Keratinocyte (primary cell): ENCODE measurements at regions not wholly inside any gene's neighbourhood (a gene's known extent, or its start where the extent isn't known, plus 50 kb on each side); places are given as distances from the start of the nearest gene placed in this dataset.

ENCODE experiments used
- DNase-seq: peaks from one replicate; pipeline ENCODE4 v3.0.0-alpha.2; 2011; ENCODE audit warnings: low read depth, missing footprints, low spot score
- FAIRE-seq: peaks from 2 replicates; lab custom pipeline; 2011; peaks lifted over from hg19 to GRCh38; lab: Jason Lieb, UNC
- H2AFZ ChIP-seq: 2 replicates; pipeline ENCODE4 v1.6.0; 2012; ENCODE audit warnings: low read length, control low read depth, inconsistent platforms; ENCODE audit not compliant: control insufficient read depth
- H3K27ac ChIP-seq: 2 replicates; pipeline ENCODE4 v1.5.1; 2011; ENCODE audit warnings: low read length; ENCODE audit not compliant: control insufficient read depth, insufficient read depth
- H3K27me3 ChIP-seq: 3 replicates; pipeline ENCODE4 v1.6.0; 2011; ENCODE audit warnings: low read length; ENCODE audit not compliant: control insufficient read depth, insufficient read depth; ENCODE audit errors: extremely low read depth
- H3K36me3 ChIP-seq, 2 experiments: 2 replicates in 1 of 2; 3 replicates in 1 of 2; pipeline ENCODE4 v1.5.1; 2011; ENCODE audit warnings: low read length in 2 of 2, mild to moderate bottlenecking in 1 of 2; ENCODE audit not compliant: control insufficient read depth in 2 of 2, insufficient read depth in 2 of 2; ENCODE audit errors: extremely low read depth in 1 of 2
- H3K4me1 ChIP-seq: 3 replicates; pipeline ENCODE4 v1.5.1; 2011; ENCODE audit warnings: low read length; ENCODE audit not compliant: control insufficient read depth, insufficient read depth; ENCODE audit errors: extremely low read depth
- H3K4me2 ChIP-seq: 3 replicates; pipeline ENCODE4 v1.6.0; 2011; ENCODE audit warnings: low read depth, low read length; ENCODE audit not compliant: control insufficient read depth, insufficient read depth; ENCODE audit errors: extremely low read depth
- H3K4me3 ChIP-seq, 3 experiments: fragments of 200-600 bp in 1 of 3; sonication (generic) in 1 of 3; 2 replicates in 2 of 3; 3 replicates in 1 of 3; pipeline ENCODE4 v1.5.1; 2011 to 2016; ENCODE audit warnings: low read length in 3 of 3, mild to moderate bottlenecking in 3 of 3, control low read depth in 2 of 3, inconsistent platforms in 1 of 3, low read depth in 1 of 3, mixed read lengths in 1 of 3, mixed run types in 1 of 3, moderate library complexity in 1 of 3; ENCODE audit not compliant: control insufficient read depth in 2 of 3, insufficient read depth in 2 of 3; ENCODE audit errors: extremely low read depth in 1 of 3
- H3K79me2 ChIP-seq: 2 replicates; pipeline ENCODE4 v1.6.0; 2012; ENCODE audit warnings: low read length; ENCODE audit not compliant: control insufficient read depth, insufficient read depth
- H3K9ac ChIP-seq: 3 replicates; pipeline ENCODE4 v1.6.0; 2011; ENCODE audit warnings: low read length; ENCODE audit not compliant: control insufficient read depth, insufficient read depth; ENCODE audit errors: extremely low read depth
- H3K9me1 ChIP-seq: 3 replicates; pipeline ENCODE4 v1.6.0; 2011; ENCODE audit warnings: low read length; ENCODE audit not compliant: control insufficient read depth, insufficient read depth; ENCODE audit errors: extremely low read depth
- H3K9me3 ChIP-seq: 2 replicates; pipeline ENCODE4 v1.5.1; 2012; ENCODE audit warnings: low read depth, low read length; ENCODE audit not compliant: control insufficient read depth
- H4K20me1 ChIP-seq: 3 replicates; pipeline ENCODE4 v1.6.0; 2011; ENCODE audit warnings: low read length; ENCODE audit not compliant: control insufficient read depth, insufficient read depth; ENCODE audit errors: extremely low read depth
- CTCF ChIP-seq, 3 experiments: IDR thresholded peaks in 1 of 3; conservative IDR thresholded peaks in 1 of 3; optimal IDR thresholded peaks in 1 of 3; 2 replicates in 2 of 3; 3 replicates in 1 of 3; pipeline versions ENCODE3 to v1.5.1; 2011; ENCODE audit warnings: low read length in 3 of 3, mild to moderate bottlenecking in 3 of 3, moderate library complexity in 2 of 3, control low read depth in 1 of 3, inconsistent platforms in 1 of 3; ENCODE audit not compliant: insufficient read depth in 2 of 3; ENCODE audit errors: extremely low read depth in 1 of 3
- EZH2 ChIP-seq: IDR thresholded peaks from one replicate; pipeline ENCODE4 v1.6.1; 2012; ENCODE audit warnings: inconsistent platforms, mild to moderate bottlenecking, low read length, moderate library complexity
- dilution Hi-C: fragments of 300-500 bp; cut with MboI; formaldehyde crosslinking; loops from one replicate; pipeline ENCODE4 v1.7.0; 2020; ENCODE audit warnings: low sequenced_read_pairs; ENCODE audit not compliant: extremely low pct_ligation_motif_present

DNA sequence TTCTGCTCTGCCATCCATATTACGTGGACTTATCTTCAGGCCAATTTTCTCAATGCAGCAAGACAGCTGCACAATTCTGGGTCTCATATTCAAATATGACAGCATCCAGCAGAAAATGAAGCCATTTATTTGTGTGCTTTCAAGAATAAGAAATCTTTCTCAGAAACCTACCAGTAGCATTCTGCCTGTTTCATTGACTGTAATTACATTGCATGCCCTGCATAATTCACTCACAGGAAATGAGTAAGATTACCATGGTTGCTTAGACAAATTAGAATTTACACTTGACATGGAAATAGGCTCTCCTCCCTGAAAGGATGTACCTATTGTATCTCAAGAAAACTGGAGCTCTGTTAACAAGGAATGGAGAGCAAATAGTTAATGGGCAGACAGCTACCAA, 346.6 kb upstream of the DCBLD2 start:
- peak overlapping the region; percentile 40 for H3K4me2 ChIP-seq
- H3K79me2 ChIP-seq: no peaks in the 10 kb centered on the region
- H2AFZ ChIP-seq: peak overlapping the region; percentile 56
- peak; percentile 82 for FAIRE-seq
- no peak overlapping the region for H3K4me3 ChIP-seq
- DNase-seq: no peak
- H4K20me1 ChIP-seq: no peaks in the 10 kb centered on the region
- no peaks in the 10 kb centered on the region for H3K36me3 ChIP-seq
- TF ChIP-seq CTCF (optimal IDR thresholded peaks at IDR 0.05 in 1 of 3, IDR thresholded peaks at IDR 0.05 in 1 of 3, conservative IDR thresholded peaks at IDR 0.05 in 1 of 3; ENCODE audit: extremely low read depth in 1 of 3, insufficient read depth in 2 of 3, low read length in 3 of 3): no peak
- TF ChIP-seq EZH2: no peak
- H3K9ac ChIP-seq: no peak overlapping the region
- dilution Hi-C loops: no loop called here
- no peaks in the 10 kb centered on the region for H3K27me3 ChIP-seq
- no peak overlapping the region for H3K27ac ChIP-seq
- H3K4me1 ChIP-seq: peaks cover 34% of the 10 kb centered on the region
- no peaks in the 10 kb centered on the region for H3K9me3 ChIP-seq
- H3K9me1 ChIP-seq: no peaks in the 10 kb centered on the region

GRCh38 chr3:99246010-99246654, 344.6 kb upstream of the DCBLD2 start:
- peak overlapping the region; percentile 42 for H3K4me2 ChIP-seq
- no peak for TF ChIP-seq CTCF (optimal IDR thresholded peaks at IDR 0.05 in 1 of 3, IDR thresholded peaks at IDR 0.05 in 1 of 3, conservative IDR thresholded peaks at IDR 0.05 in 1 of 3; ENCODE audit: extremely low read depth in 1 of 3, insufficient read depth in 2 of 3, low read length in 3 of 3)
- no peak for TF ChIP-seq EZH2
- H3K79me2 ChIP-seq: no peaks in the 10 kb centered on the region
- DNase-seq (no peak), FAIRE-seq (peak; percentile 69)
- H3K36me3 ChIP-seq: no peaks in the 10 kb centered on the region
- H2AFZ ChIP-seq: peak overlapping the region; percentile 73
- H4K20me1 ChIP-seq: no peaks in the 10 kb centered on the region
- no peak overlapping the region for H3K4me3 ChIP-seq
- H3K4me1 ChIP-seq: peaks cover 40% of the 10 kb centered on the region
- no peaks in the 10 kb centered on the region for H3K9me1 ChIP-seq
- H3K27me3 ChIP-seq: no peaks in the 10 kb centered on the region
- H3K27ac ChIP-seq: peak overlapping the region; percentile 50
- no peak overlapping the region for H3K9ac ChIP-seq
- dilution Hi-C loops: no loop called here
- H3K9me3 ChIP-seq: no peaks in the 10 kb centered on the region
